HEK293 (cell line): ENCODE measurements at regions not wholly inside any gene's neighbourhood (a gene's known extent, or its start where the extent isn't known, plus 50 kb on each side); places are given as distances from the start of the nearest gene placed in this dataset.

ENCODE experiments used
- BCL6B ChIP-seq: fragments of 450-650 bp; formaldehyde crosslinking; IDR thresholded peaks from 2 replicates; pipeline ENCODE4 v1.5.1; 2017; ENCODE audit warnings: missing biosample characterization, missing genetic modification characterization
- HOXA7 ChIP-seq: sonication (generic); formaldehyde crosslinking; IDR thresholded peaks from 2 replicates; pipeline ENCODE4 v1.8.1; 2022; ENCODE audit warnings: missing genetic modification reagents, borderline replicate concordance
- MEIS1 ChIP-seq: sonication (generic); formaldehyde crosslinking; IDR thresholded peaks from 2 replicates; pipeline ENCODE4 v1.8.1; 2022; ENCODE audit warnings: missing genetic modification reagents, mild to moderate bottlenecking, borderline replicate concordance
- TCF7L2 ChIP-seq: IDR thresholded peaks from 2 replicates; pipeline ENCODE4 v1.6.1; 2011; ENCODE audit warnings: low read depth, mild to moderate bottlenecking, inconsistent platforms, low read length, moderate library complexity, borderline replicate concordance
- YY1 ChIP-seq: fragments of 450-650 bp; formaldehyde crosslinking; IDR thresholded peaks from 2 replicates; pipeline ENCODE4 v1.5.1; 2018; ENCODE audit warnings: missing biosample characterization, missing genetic modification characterization
- ZBTB8A ChIP-seq: fragments of 450-650 bp; formaldehyde crosslinking; IDR thresholded peaks from 2 replicates; pipeline ENCODE4 v1.5.1; 2016; ENCODE audit warnings: missing biosample characterization, missing genetic modification characterization
- ZNF792 ChIP-seq: fragments of 450-650 bp; formaldehyde crosslinking; IDR thresholded peaks from 2 replicates; pipeline ENCODE4 v1.5.1; 2016; ENCODE audit warnings: missing biosample characterization, missing genetic modification characterization
- ZNF830 ChIP-seq: fragments of 450-650 bp; IDR thresholded peaks from 2 replicates; pipeline ENCODE4 v1.5.0; 2018; ENCODE audit warnings: missing biosample characterization, missing genetic modification characterization, low read depth, mild to moderate bottlenecking, moderate library complexity
- TF ChIP-seq, protein P1 (sequence below): fragments of 450-650 bp; formaldehyde crosslinking; IDR thresholded peaks from 2 replicates; pipeline ENCODE4 v1.5.1; 2016; ENCODE audit warnings: missing biosample characterization, missing genetic modification characterization

- TF ChIP-seq ZNF792 (tag by site-specific recombination), result no peak
- no peak for TF ChIP-seq TCF7L2
- TF ChIP-seq MEIS1, result no peak
- TF ChIP-seq, protein P1, sequence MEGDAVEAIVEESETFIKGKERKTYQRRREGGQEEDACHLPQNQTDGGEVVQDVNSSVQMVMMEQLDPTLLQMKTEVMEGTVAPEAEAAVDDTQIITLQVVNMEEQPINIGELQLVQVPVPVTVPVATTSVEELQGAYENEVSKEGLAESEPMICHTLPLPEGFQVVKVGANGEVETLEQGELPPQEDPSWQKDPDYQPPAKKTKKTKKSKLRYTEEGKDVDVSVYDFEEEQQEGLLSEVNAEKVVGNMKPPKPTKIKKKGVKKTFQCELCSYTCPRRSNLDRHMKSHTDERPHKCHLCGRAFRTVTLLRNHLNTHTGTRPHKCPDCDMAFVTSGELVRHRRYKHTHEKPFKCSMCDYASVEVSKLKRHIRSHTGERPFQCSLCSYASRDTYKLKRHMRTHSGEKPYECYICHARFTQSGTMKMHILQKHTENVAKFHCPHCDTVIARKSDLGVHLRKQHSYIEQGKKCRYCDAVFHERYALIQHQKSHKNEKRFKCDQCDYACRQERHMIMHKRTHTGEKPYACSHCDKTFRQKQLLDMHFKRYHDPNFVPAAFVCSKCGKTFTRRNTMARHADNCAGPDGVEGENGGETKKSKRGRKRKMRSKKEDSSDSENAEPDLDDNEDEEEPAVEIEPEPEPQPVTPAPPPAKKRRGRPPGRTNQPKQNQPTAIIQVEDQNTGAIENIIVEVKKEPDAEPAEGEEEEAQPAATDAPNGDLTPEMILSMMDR (tag by site-specific recombination), result no peak
- TF ChIP-seq ZNF830 (tag by site-specific recombination), result no peak
- TF ChIP-seq HOXA7, result no peak
- TF ChIP-seq ZBTB8A (tag by site-specific recombination), result no peak
- no peak for TF ChIP-seq YY1 (tag by site-specific recombination)
- TF ChIP-seq BCL6B (tag by site-specific recombination), result no peak
These were observed 261.1 kb downstream of the EN1 start for GRCh38 chr2:118586312-118586711.
